ENCODE measurements at regions not wholly inside any gene's neighbourhood (a gene's known extent, or its start where the extent isn't known, plus 50 kb on each side); places are given as distances from the start of the nearest gene placed in this dataset.
"Not testable (repeated sequence)": the region's sequence is repeated elsewhere in the genome, so short reads cannot be mapped to it uniquely, and the experiment has no call there.

DNA sequence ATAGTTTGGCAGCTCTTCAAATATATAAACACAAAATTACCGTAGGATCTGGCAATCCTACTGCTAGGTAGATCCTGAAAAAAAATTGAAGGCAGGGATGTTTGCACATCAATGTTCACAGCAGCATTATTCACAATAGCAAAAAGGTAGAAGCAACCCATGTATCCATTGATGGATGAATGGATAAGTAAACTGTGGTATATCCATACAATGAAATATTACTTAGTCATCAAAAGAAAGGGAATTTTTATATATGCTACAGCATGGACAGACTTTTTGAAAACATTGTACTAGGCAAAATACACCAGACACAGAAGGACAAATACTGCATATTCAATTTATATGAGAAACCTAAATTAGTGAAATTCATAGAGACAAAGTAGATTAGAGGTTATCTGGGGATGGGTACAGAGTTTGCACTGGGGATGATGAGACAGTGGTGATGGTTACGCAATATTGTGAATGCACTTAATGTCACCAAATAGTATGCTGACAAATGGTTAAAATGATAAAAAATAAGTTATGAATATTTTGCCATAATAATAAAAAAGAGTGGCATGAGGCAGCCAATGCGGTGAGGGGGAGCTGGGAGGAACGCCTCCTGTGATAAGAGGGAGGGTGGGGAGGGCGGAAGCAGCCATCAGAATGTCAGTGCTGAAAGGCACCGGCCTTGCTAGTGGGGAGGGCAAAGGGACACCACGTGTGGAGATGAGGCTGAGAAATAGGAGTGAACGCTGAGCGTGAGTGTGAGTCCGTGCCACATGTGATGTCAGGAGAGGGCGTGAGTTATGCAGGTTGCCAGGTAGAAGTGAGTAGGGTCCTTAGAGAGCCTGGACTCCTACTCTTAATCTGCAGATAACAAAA is 386.1 kb upstream of the PODXL start:
- no peak overlapping the region for H3K27ac ChIP-seq
- TF ChIP-seq, protein P1, sequence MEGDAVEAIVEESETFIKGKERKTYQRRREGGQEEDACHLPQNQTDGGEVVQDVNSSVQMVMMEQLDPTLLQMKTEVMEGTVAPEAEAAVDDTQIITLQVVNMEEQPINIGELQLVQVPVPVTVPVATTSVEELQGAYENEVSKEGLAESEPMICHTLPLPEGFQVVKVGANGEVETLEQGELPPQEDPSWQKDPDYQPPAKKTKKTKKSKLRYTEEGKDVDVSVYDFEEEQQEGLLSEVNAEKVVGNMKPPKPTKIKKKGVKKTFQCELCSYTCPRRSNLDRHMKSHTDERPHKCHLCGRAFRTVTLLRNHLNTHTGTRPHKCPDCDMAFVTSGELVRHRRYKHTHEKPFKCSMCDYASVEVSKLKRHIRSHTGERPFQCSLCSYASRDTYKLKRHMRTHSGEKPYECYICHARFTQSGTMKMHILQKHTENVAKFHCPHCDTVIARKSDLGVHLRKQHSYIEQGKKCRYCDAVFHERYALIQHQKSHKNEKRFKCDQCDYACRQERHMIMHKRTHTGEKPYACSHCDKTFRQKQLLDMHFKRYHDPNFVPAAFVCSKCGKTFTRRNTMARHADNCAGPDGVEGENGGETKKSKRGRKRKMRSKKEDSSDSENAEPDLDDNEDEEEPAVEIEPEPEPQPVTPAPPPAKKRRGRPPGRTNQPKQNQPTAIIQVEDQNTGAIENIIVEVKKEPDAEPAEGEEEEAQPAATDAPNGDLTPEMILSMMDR (conservative IDR thresholded peaks at IDR 0.05): no peak

DNA sequence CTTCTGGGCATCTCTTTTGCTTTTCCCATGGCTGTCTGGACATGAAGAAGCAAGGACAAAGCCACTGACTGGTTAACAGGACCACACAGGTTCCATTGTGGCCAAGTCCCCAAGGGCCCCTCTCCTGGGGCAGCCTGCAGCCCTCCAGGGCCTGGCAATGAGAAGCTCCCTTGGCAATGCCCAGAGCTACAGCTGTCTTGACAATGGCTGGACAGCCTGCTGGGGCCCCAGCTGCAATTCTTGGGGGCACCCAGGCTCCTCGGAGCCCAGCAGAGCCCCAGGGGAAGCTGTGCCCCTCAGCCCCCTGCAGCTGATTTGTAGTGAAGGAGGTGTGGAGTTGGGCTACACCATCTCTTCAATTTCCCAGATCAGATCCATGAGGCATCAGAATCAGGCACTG is 384.9 kb upstream of the PODXL start:
- TF ChIP-seq, protein P1 (conservative IDR thresholded peaks at IDR 0.05): no peak

DNA sequence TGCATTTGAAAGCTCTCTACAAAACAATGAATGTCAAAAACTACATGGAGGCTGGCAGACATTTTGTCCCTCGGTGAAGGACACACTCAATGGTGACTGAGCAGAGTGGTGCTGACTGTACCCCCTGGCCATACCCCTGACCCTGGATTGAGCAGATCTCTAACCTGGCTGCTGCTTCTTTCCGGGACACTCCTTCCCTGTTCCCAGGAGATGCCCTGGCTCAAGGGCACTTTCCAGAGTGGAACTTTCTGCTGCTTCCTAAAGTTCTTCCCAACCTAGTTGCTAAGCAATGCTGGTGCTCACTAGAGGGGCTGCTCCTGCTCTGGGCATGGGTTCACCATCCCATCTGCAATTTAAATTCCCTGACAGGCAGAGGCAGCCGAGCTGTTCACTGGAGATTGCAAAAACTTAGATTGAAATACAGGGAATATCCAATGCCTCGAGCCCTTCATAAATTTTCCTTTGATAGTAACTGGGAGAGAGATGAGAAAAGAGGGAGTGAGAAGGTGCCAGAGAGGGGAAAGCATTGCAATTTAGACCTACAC is 384.3 kb upstream of the PODXL start:
- TF ChIP-seq, protein P1 (conservative IDR thresholded peaks at IDR 0.05): no peak
- no peak overlapping the region for H3K27ac ChIP-seq

More for the DNA sequence above, 384.9 kb upstream of the PODXL start:
- no peak overlapping the region for H3K27ac ChIP-seq

DNA sequence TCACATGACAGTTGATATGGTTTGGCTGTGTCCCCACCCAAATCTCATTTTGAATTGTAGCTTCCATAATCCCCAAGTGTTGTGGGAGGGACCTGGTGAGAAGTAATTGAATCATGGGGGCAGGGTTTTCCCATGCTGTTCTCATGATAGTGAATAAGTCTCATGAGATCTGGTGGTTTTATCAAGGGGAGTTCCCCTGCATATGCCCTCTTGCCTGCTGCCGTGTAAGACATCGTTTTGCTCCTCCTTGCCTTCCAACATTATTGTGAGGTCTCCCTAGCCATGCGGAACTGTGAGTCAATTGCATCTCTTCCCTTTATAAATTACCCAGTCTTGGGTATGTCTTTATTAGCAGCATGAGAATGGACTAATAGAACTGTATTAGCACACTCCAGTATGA is 382.4 kb upstream of the PODXL start:
- not testable (repeated sequence) for H3K27ac ChIP-seq

- TF ChIP-seq, protein P1 (conservative IDR thresholded peaks at IDR 0.05): no peak
- no peak overlapping the region for H3K27ac ChIP-seq
These were observed 381.4 kb upstream of the PODXL start for GRCh38 chr7:131937868-131938267.

DNA sequence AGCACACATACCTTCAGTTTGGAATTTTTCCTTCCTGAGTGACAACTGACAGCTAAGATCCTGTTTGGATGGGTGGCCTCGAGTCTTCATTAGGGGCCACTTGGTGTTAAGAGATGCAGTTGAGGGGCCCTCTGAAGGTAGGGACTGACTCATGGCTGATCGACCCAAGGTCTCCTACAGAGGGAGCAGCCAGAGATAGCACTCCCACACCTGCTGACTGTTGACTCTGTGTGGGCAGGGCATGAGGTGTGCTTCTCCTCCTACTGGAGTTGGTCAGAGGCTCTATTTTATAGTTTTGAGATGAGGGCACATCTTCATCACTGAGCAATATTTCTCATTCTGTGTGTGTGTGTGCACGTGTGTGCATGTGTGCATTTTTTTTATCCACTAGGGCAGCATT is 378.8 kb upstream of the PODXL start:
- TF ChIP-seq, protein P1 (conservative IDR thresholded peaks at IDR 0.05): no peak
- H3K27ac ChIP-seq: peak overlapping the region; percentile 53; the same call in 1 of the 2 replicates

DNA sequence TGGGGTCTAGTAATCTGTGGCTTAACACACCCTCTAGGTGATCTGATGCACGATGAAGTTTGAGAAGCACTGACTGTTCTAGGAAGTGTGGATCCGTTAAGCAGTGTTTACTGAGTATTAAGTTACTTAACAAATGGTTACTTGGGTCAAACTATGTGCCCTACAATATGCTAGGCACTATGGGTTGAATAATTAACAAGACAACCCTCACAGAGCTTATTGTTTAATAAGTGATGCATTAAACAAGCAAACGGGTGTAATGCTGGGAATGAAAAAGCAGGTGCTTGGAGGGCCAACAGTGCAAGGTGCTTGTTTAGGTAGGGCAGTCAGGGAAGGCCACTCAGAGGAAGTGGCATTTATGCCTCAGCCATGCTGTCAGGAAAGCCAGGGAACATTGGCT is 378.0 kb upstream of the PODXL start:
- TF ChIP-seq, protein P1 (conservative IDR thresholded peaks at IDR 0.05): no peak
- peak overlapping the region; percentile 53 for H3K27ac ChIP-seq

DNA sequence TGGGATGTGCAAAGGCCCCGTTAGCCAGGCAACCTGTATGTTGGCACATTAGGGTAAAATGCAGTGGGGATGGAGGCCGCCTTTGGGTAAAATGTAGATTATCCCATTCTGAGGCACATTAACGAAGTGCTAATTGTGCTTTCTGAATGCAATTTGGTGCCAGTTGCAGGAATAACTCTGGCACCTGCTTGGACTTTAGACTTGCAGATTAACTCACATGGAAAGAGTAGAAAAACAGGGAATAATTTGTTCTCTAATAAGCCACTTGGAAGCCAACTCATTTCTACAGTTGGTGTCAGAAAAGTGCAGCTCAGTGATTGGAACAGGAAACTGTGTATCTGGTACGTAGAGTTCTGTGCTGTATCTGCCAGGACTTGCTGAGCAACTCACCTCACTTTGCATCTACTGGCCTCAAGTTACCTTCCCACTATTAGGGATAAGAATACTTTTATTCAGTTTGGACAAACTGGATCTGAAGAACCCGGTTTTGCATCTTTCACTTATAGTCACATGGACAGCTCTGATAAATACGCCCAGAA is 377.4 kb upstream of the PODXL start:
- peak overlapping the region; percentile 53 for H3K27ac ChIP-seq

DNA sequence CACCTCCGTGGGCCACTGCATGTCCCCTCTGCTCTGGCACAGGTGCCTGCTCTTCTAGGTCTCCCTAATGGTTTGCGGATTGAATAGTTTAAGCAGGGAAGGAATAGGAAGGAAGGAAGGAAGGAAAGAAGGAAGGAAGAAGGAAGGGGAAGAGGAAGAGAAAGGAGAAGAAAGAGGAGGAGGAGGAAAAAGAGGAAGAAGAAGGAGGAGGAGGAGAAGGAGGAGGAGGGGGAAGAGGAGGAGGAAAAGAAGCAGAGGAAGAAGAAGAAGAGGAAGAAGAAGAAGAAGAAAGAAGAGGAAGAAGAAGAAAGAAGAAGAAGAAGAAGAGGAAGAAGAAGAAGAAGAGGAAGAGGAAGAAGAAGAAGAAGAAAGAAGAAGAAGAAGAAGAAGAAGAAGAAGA is 376.8 kb upstream of the PODXL start:
- peak overlapping the region; percentile 53 for H3K27ac ChIP-seq

More for the DNA sequence above, 377.4 kb upstream of the PODXL start:
- TF ChIP-seq, protein P1 (conservative IDR thresholded peaks at IDR 0.05): no peak
